Neural progenitor cell (in vitro differentiated cells): ENCODE measurements at regions not wholly inside any gene's neighbourhood (a gene's known extent, or its start where the extent isn't known, plus 50 kb on each side); places are given as distances from the start of the nearest gene placed in this dataset.

Source experiments
- DNase-seq: peaks from one replicate; pipeline ENCODE4 v3.0.0-alpha.2; 2016; ENCODE audit warnings: low spot score
- H2AFZ ChIP-seq: fragments of 200-600 bp; sonication (generic); replicated peaks from 2 replicates; pipeline ENCODE4 v1.6.1; 2016; ENCODE audit warnings: antibody characterized with exemption
- H3F3A ChIP-seq: fragments of 200-600 bp; sonication (generic); 2 replicates; pipeline ENCODE4 v1.6.1; 2016; ENCODE audit warnings: antibody characterized with exemption, low read depth
- H3K27ac ChIP-seq: fragments of 200-600 bp; sonication (generic); 2 replicates; pipeline ENCODE4 v1.5.1; 2016; ENCODE audit warnings: mild to moderate bottlenecking
- H3K27me3 ChIP-seq: fragments of 200-600 bp; sonication (generic); 2 replicates; pipeline ENCODE4 v1.6.1; 2016; ENCODE audit warnings: mild to moderate bottlenecking, moderate library complexity
- H3K36me3 ChIP-seq: fragments of 200-600 bp; sonication (generic); 2 replicates; pipeline ENCODE4 v1.5.1; 2016
- H3K4me1 ChIP-seq: fragments of 200-600 bp; sonication (generic); 2 replicates; pipeline ENCODE4 v1.6.1; 2016; ENCODE audit warnings: mixed run types
- H3K4me2 ChIP-seq: fragments of 200-600 bp; sonication (generic); 2 replicates; pipeline ENCODE4 v1.6.1; 2016
- H3K4me3 ChIP-seq: fragments of 200-600 bp; sonication (generic); 2 replicates; pipeline ENCODE4 v1.5.1; 2016
- H3K79me2 ChIP-seq: fragments of 200-600 bp; sonication (generic); 2 replicates; pipeline ENCODE4 v1.6.1; 2016; ENCODE audit warnings: low read depth
- H3K9ac ChIP-seq: fragments of 200-600 bp; sonication (generic); 2 replicates; pipeline ENCODE4 v1.6.1; 2016
- H3K9me3 ChIP-seq: fragments of 200-600 bp; sonication (generic); 2 replicates; pipeline ENCODE4 v1.5.1; 2016; ENCODE audit warnings: low read depth
- H4K20me1 ChIP-seq: fragments of 200-600 bp; sonication (generic); 2 replicates; pipeline ENCODE4 v1.6.1; 2016; ENCODE audit warnings: low read depth
- H3K27ac Mint-ChIP-seq: 3 replicates; pipeline ENCODE4 v1.8.0; 2021; ENCODE audit warnings: mixed read lengths
- H3K27me3 Mint-ChIP-seq: 2 replicates; pipeline ENCODE4 v1.8.0; 2022; ENCODE audit warnings: low read depth, mild to moderate bottlenecking, inconsistent platforms, moderate library complexity, mixed read lengths; ENCODE audit not compliant: insufficient read depth
- H3K36me3 Mint-ChIP-seq: 3 replicates; pipeline ENCODE4 v1.8.0; 2021; ENCODE audit warnings: mixed read lengths
- H3K4me1 Mint-ChIP-seq: 3 replicates; pipeline ENCODE4 v1.8.0; 2021; ENCODE audit warnings: mixed read lengths
- H3K4me3 Mint-ChIP-seq: 3 replicates; pipeline ENCODE4 v1.8.0; 2021; ENCODE audit warnings: mild to moderate bottlenecking, moderate library complexity, mixed read lengths
- H3K9me3 Mint-ChIP-seq: 3 replicates; pipeline ENCODE4 v1.8.0; 2020; ENCODE audit warnings: mixed read lengths
- EZH2 ChIP-seq: fragments of 200-600 bp; sonication (generic); IDR thresholded peaks from 2 replicates; pipeline ENCODE4 v1.6.1; 2017; ENCODE audit warnings: antibody characterized with exemption, mild to moderate bottlenecking, moderate library complexity
- EZH2phosphoT487 ChIP-seq: fragments of 200-600 bp; sonication (generic); IDR thresholded peaks from 2 replicates; pipeline ENCODE4 v1.6.1; 2017; ENCODE audit warnings: antibody characterized with exemption
- TF ChIP-seq, protein P1 (sequence below): fragments of 200-600 bp; sonication (generic); IDR thresholded peaks from 2 replicates; pipeline ENCODE4 v1.5.1; 2017; ENCODE audit warnings: antibody characterized with exemption, mild to moderate bottlenecking

DNA sequence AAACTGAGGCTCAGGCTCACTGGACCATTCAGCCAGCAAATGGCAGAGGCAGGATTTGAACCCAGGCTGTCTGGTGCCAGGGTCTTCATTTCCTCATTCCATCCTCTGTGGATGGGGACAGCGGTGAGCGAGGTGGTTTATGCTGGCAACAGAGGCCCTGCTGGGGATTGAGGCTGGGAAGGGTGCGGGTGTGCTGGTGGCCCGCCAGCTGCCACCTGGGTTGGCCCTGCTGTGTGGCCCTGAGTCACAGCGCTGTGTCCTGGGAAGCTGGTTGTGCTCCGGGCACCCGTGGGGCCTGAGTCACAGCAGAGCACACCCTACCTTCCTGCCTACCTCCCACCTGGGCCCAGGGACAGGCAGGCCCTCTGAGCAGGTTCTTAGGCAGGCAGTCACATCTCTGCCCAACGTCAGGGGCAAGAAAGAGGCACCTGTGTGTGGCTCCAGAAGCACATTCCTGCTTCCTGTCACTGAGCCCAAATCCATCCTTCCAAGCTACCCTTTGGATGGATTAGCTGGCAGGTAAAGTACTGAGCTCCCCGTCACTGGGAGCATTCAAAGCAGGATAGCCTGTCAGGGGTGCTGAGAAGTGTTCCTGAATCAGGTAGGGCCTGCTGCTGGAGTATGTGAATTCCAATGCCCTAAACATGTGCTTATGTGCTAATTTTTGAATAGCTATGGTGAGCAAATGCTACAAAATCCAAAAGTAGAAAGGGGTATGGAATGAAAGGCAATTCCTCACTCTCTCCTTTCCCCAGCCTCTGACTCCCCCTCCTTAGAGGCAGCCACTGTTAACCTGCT, 53.9 kb downstream of the CEBPB start:
- H3K9me3 Mint-ChIP-seq = no peaks in the 10 kb centered on the region
- H3K36me3 Mint-ChIP-seq = no peaks in the 10 kb centered on the region
- Histone ChIP-seq H2AFZ (no peak overlapping the region), H3K4me1 (no peaks in the 10 kb centered on the region), H3K4me2 (no peak overlapping the region), H3F3A (no peaks in the 10 kb centered on the region), H3K79me2 (no peaks in the 10 kb centered on the region), H3K9ac (no peak overlapping the region), H3K27me3 (no peaks in the 10 kb centered on the region), H3K36me3 (no peaks in the 10 kb centered on the region), H4K20me1 (no peaks in the 10 kb centered on the region), H3K27ac (no peak overlapping the region), H3K9me3 (no peaks in the 10 kb centered on the region), H3K4me3 (no peak overlapping the region)
- no peak overlapping the region for H3K27ac Mint-ChIP-seq
- TF ChIP-seq, protein P1, sequence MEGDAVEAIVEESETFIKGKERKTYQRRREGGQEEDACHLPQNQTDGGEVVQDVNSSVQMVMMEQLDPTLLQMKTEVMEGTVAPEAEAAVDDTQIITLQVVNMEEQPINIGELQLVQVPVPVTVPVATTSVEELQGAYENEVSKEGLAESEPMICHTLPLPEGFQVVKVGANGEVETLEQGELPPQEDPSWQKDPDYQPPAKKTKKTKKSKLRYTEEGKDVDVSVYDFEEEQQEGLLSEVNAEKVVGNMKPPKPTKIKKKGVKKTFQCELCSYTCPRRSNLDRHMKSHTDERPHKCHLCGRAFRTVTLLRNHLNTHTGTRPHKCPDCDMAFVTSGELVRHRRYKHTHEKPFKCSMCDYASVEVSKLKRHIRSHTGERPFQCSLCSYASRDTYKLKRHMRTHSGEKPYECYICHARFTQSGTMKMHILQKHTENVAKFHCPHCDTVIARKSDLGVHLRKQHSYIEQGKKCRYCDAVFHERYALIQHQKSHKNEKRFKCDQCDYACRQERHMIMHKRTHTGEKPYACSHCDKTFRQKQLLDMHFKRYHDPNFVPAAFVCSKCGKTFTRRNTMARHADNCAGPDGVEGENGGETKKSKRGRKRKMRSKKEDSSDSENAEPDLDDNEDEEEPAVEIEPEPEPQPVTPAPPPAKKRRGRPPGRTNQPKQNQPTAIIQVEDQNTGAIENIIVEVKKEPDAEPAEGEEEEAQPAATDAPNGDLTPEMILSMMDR = no peak
- TF ChIP-seq EZH2phosphoT487 (no peak), EZH2 (no peak)
- no peak for DNase-seq
- H3K4me3 Mint-ChIP-seq = no peak overlapping the region
- H3K27me3 Mint-ChIP-seq = peaks cover 3% of the 10 kb centered on the region
- H3K4me1 Mint-ChIP-seq = no peaks in the 10 kb centered on the region

DNA sequence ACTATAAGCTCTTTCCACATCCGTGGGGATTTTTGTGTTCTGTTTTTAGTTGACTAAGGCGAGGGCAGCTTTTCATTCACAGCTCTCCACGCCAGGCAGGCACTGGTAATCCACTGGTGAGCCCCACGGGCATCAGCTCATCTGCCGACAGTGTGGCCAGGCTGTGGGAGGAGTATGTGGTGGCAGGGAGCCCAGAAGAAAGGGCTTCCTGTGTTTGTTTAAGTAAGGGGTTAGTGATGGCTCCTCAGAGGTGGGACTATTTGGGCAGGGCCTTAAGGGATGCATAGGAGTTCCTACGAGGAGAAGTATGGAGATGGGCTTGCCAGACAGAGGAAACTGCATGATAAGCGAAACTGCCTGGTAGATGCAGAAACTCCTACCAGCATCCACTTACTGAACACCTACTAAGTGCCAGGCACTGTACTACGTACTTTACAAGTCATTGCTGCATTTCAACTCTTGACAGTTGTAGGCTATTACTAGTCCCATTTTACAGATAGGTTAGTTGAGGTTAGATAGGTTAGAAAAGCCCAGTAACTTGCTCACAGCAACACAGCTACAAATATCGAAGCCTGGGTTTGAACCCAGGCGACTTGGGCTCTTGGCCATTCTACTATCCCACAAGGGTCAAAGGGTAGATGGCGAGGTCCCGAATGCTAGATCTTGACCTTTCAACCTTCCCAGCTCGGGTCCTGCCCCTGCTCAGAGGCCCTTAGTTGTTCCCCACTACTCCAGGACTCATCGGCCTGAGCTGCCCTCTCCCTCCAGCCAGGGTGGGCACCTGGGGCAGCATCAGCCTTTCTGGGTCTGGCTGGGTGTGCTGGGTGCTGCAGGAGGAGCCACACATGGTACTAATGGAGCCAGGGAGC, 55.1 kb downstream of the CEBPB start:
- Mint-ChIP-seq H3K9me3 (no peaks in the 10 kb centered on the region), H3K4me3 (no peak overlapping the region), H3K36me3 (no peaks in the 10 kb centered on the region), H3K27me3 (peaks cover 3% of the 10 kb centered on the region), H3K27ac (peak overlapping the region; percentile 2), H3K4me1 (no peaks in the 10 kb centered on the region)
- Histone ChIP-seq H2AFZ (no peak overlapping the region), H3K27ac (no peak overlapping the region), H3K27me3 (no peaks in the 10 kb centered on the region), H3K9ac (no peak overlapping the region), H3K4me3 (no peak overlapping the region), H3K79me2 (no peaks in the 10 kb centered on the region), H3K4me1 (no peaks in the 10 kb centered on the region), H4K20me1 (no peaks in the 10 kb centered on the region), H3K9me3 (no peaks in the 10 kb centered on the region), H3K36me3 (no peaks in the 10 kb centered on the region), H3K4me2 (no peak overlapping the region), H3F3A (no peaks in the 10 kb centered on the region)
- TF ChIP-seq, protein P1 = no peak
- TF ChIP-seq EZH2 (no peak), EZH2phosphoT487 (no peak)
- DNase-seq = no peak

DNA sequence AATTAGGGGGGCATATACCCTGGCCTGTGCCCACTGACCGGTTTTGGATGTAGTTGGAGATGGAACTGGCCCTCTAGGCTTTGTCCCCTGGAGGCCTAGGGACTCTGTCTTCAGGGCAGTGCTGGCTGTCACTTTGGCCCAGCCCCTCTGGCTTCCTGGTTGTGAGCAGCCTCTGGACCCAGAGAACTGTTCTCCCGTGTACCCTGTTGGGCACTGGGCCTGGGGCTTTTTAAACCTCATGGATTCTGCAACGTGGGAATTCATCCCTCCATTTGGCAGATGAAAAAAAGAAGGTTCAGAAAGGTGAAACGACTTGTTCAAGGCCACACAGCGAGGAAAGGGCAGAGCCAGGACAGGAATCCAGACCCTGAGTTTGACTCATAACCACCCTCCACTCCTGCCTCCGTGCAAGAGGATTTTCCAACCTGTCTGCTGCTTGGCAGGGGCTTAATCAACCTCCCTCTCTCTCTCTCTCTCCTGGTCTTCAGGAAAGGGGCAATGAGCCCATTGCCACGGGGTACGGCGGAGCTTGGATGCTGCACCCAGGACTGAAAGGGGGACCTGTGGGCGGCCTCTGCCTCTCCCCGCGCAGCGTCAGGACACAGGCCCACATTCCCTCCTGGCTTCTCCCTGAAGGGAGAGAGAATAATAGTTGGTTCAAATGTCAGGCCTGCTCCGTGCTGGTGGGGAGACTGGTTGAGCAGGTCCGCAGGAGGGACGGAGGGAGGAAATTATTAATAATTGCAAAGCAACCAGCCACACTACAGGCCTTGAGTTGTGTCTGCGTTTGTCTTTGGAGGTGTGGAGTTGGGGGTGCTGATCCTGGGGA, 56.0 kb downstream of the CEBPB start:
- Mint-ChIP-seq H3K4me1 (no peaks in the 10 kb centered on the region), H3K9me3 (no peaks in the 10 kb centered on the region), H3K36me3 (no peaks in the 10 kb centered on the region), H3K4me3 (no peak overlapping the region), H3K27ac (no peak overlapping the region), H3K27me3 (peaks cover 4% of the 10 kb centered on the region)
- Histone ChIP-seq H3K4me1 (no peaks in the 10 kb centered on the region), H3F3A (no peaks in the 10 kb centered on the region), H3K4me3 (no peak overlapping the region), H3K36me3 (no peaks in the 10 kb centered on the region), H2AFZ (no peak overlapping the region), H4K20me1 (no peaks in the 10 kb centered on the region), H3K9me3 (no peaks in the 10 kb centered on the region), H3K79me2 (no peaks in the 10 kb centered on the region), H3K27ac (no peak overlapping the region), H3K27me3 (no peaks in the 10 kb centered on the region), H3K4me2 (no peak overlapping the region), H3K9ac (no peak overlapping the region)
- TF ChIP-seq EZH2 (no peak), EZH2phosphoT487 (no peak)
- TF ChIP-seq, protein P1 = no peak
- no peak for DNase-seq
